ENCODE measurements at regions not wholly inside any gene's neighbourhood (a gene's known extent, or its start where the extent isn't known, plus 50 kb on each side); places are given as distances from the start of the nearest gene placed in this dataset.

DNA sequence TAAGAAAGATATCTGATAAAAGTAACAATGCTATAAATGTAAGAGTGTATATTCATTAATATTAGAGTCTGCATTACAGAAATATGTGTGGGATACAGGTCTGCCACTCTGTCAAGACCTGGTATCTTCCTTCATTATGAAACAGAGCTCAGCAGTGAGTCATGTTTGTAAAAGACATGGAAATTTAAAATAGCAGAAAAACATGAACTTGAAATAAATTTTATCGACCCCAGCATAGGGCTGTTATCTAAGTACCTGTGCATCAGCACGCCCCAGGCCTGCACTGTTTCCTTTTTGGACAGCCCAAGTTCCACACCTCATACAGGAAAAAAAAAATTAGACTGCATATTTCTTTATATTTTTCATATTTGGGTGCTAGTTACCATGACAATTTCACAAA, 58.0 kb upstream of the ZPBP start:
- TF ChIP-seq, protein P1, sequence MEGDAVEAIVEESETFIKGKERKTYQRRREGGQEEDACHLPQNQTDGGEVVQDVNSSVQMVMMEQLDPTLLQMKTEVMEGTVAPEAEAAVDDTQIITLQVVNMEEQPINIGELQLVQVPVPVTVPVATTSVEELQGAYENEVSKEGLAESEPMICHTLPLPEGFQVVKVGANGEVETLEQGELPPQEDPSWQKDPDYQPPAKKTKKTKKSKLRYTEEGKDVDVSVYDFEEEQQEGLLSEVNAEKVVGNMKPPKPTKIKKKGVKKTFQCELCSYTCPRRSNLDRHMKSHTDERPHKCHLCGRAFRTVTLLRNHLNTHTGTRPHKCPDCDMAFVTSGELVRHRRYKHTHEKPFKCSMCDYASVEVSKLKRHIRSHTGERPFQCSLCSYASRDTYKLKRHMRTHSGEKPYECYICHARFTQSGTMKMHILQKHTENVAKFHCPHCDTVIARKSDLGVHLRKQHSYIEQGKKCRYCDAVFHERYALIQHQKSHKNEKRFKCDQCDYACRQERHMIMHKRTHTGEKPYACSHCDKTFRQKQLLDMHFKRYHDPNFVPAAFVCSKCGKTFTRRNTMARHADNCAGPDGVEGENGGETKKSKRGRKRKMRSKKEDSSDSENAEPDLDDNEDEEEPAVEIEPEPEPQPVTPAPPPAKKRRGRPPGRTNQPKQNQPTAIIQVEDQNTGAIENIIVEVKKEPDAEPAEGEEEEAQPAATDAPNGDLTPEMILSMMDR (IDR thresholded peaks at IDR 0.05; ENCODE audit: low read depth, low read length): no peak
- no peak for TF ChIP-seq EZH2phosphoT487 (IDR thresholded peaks at IDR 0.05; ENCODE audit: low read depth)

Data from OCI-LY3 (cell line).